Endothelial cell of umbilical vein (primary cell): ENCODE measurements at regions not wholly inside any gene's neighbourhood (a gene's known extent, or its start where the extent isn't known, plus 50 kb on each side); places are given as distances from the start of the nearest gene placed in this dataset.

Experiments used
- BruUV-seq: library from RNA; stranded (reverse); fragments of 400-500 nt; replicated peaks from 2 replicates; lab custom pipeline; 2021; lab: Mats Ljungman, UMichigan
- CTCF ChIA-PET: fragments of 300-600, 350-600 bp; sonication (Branson Sonifier 250); formaldehyde crosslinking; loops from one replicate; lab custom pipeline; 2021; ENCODE audit warnings: antibody characterized with exemption, inconsistent platforms; lab: Charles Lee
- POLR2A ChIA-PET: fragments of 300-600, 350-600 bp; sonication (Branson Sonifier 250); formaldehyde crosslinking; loops from one replicate; lab custom pipeline; 2021; ENCODE audit warnings: antibody characterized with exemption, inconsistent platforms; lab: Charles Lee
- DNase-seq: peaks from one replicate; pipeline ENCODE4 v3.0.0-alpha.2; 2011; ENCODE audit warnings: low read depth, low spot score
- FAIRE-seq: peaks from 2 replicates; lab custom pipeline; 2011; peaks lifted over from hg19 to GRCh38; lab: Jason Lieb, UNC
- H2AFZ ChIP-seq: 2 replicates; pipeline ENCODE4 v1.6.0; 2012; ENCODE audit warnings: low read depth, low read length, control low read depth, inconsistent platforms
- H3K27ac ChIP-seq: 2 replicates; pipeline ENCODE4 v1.5.1; 2011; ENCODE audit warnings: low read depth, mild to moderate bottlenecking, control low read depth, low read length, moderate library complexity; ENCODE audit not compliant: insufficient read depth
- H3K27me3 ChIP-seq, 2 experiments: 2 replicates each; pipeline versions ENCODE4 v1.6.0 to v1.6.1; 2011; ENCODE audit warnings: low read length in 2 of 2, mixed read lengths in 1 of 2; ENCODE audit not compliant: control insufficient read depth in 2 of 2, insufficient read depth in 2 of 2
- H3K36me3 ChIP-seq, 2 experiments: 2 replicates in 1 of 2; 3 replicates in 1 of 2; pipeline ENCODE4 v1.5.1; 2011; ENCODE audit warnings: low read length in 2 of 2, mild to moderate bottlenecking in 1 of 2, moderate library complexity in 1 of 2; ENCODE audit not compliant: control insufficient read depth in 2 of 2, insufficient read depth in 2 of 2; ENCODE audit errors: extremely low read depth in 1 of 2
- H3K4me1 ChIP-seq: 3 replicates; pipeline ENCODE4 v1.5.1; 2011; ENCODE audit warnings: mild to moderate bottlenecking, low read length; ENCODE audit not compliant: control insufficient read depth, insufficient read depth; ENCODE audit errors: extremely low read depth
- H3K4me2 ChIP-seq: 2 replicates; pipeline ENCODE4 v1.6.1; 2011; ENCODE audit warnings: low read length, control low read depth, mixed read lengths; ENCODE audit not compliant: insufficient read depth
- H3K4me3 ChIP-seq, 3 experiments: fragments of 200-600 bp in 1 of 3; sonication (generic), shearing (Covaris generic) in 1 of 3; replicated peaks in 1 of 3; 2 replicates each; pipeline ENCODE4 v1.5.1; 2011 to 2016; ENCODE audit warnings: control low read depth in 3 of 3, low read length in 3 of 3, mild to moderate bottlenecking in 2 of 3, inconsistent platforms in 1 of 3, low read depth in 1 of 3, moderate library complexity in 1 of 3; ENCODE audit not compliant: insufficient read depth in 1 of 3
- H3K79me2 ChIP-seq: 2 replicates; pipeline ENCODE4 v1.6.0; 2012; ENCODE audit warnings: low read length, inconsistent platforms; ENCODE audit not compliant: control insufficient read depth, insufficient read depth
- H3K9ac ChIP-seq: replicated peaks from 2 replicates; pipeline ENCODE3; 2011; ENCODE audit warnings: low read length, control low read depth; ENCODE audit not compliant: insufficient read depth; ENCODE audit errors: extremely low read depth
- H3K9me1 ChIP-seq: replicated peaks from 3 replicates; pipeline ENCODE4 v1.6.0; 2011; ENCODE audit warnings: mild to moderate bottlenecking, low read length; ENCODE audit not compliant: control insufficient read depth, insufficient read depth; ENCODE audit errors: extremely low read depth
- H3K9me3 ChIP-seq: replicated peaks from 2 replicates; pipeline ENCODE4 v1.5.1; 2012; ENCODE audit warnings: low read length, inconsistent platforms; ENCODE audit not compliant: control insufficient read depth, insufficient read depth
- H4K20me1 ChIP-seq: replicated peaks from 2 replicates; pipeline ENCODE3; 2011; ENCODE audit warnings: mild to moderate bottlenecking, low read length; ENCODE audit not compliant: control insufficient read depth, insufficient read depth; ENCODE audit errors: extremely low read depth
- CTCF ChIP-seq, 2 donors: IDR thresholded peaks; 1 replicate in 1 of 2; 2 replicates in 1 of 2; pipeline ENCODE4 v1.5.1; 2011; ENCODE audit warnings: low read length in 2 of 2, mild to moderate bottlenecking in 2 of 2, moderate library complexity in 2 of 2, control low read depth in 1 of 2, inconsistent platforms in 1 of 2, low read depth in 1 of 2; ENCODE audit not compliant: insufficient read depth in 1 of 2; ENCODE audit errors: extremely low read depth in 1 of 2
- EZH2 ChIP-seq: IDR thresholded peaks from 2 replicates; pipeline ENCODE4 v1.6.1; 2012; ENCODE audit warnings: borderline replicate concordance, low read depth, mild to moderate bottlenecking, moderate library complexity, low read length, inconsistent platforms; ENCODE audit not compliant: severe bottlenecking
- FOS ChIP-seq: IDR thresholded peaks from 2 replicates; pipeline ENCODE4 v1.6.1; 2011; ENCODE audit warnings: mild to moderate bottlenecking, low read length, moderate library complexity, borderline replicate concordance; ENCODE audit not compliant: insufficient read depth
- GATA2 ChIP-seq: IDR thresholded peaks from 2 replicates; pipeline ENCODE4 v1.7.0; 2011; ENCODE audit warnings: low read depth, mild to moderate bottlenecking, moderate library complexity, mixed read lengths, low read length; ENCODE audit not compliant: insufficient read length, insufficient read depth
- JUN ChIP-seq: IDR thresholded peaks from 2 replicates; pipeline ENCODE4 v1.6.1; 2011; ENCODE audit warnings: borderline replicate concordance, low read depth; ENCODE audit not compliant: insufficient read length, insufficient read depth
- MAX ChIP-seq: IDR thresholded peaks from 2 replicates; pipeline ENCODE4 v1.6.1; 2011; ENCODE audit not compliant: insufficient read depth, insufficient read length
- MYC ChIP-seq: IDR thresholded peaks from one replicate; pipeline ENCODE4 v1.6.1; 2011; ENCODE audit warnings: mild to moderate bottlenecking, low read depth, low read length
- POLR2A ChIP-seq: IDR thresholded peaks from 2 replicates; pipeline ENCODE4 v1.6.1; 2012; ENCODE audit warnings: low read depth, mild to moderate bottlenecking, control low read depth, low read length
- POLR2AphosphoS5 ChIP-seq: IDR thresholded peaks from 2 replicates; pipeline ENCODE4 v1.6.1; 2012; ENCODE audit warnings: low read depth, mild to moderate bottlenecking, control low read depth, low read length, moderate library complexity; ENCODE audit not compliant: insufficient read depth
- dilution Hi-C: fragments of 300-500 bp; cut with MboI; formaldehyde crosslinking; loops from one replicate; pipeline ENCODE4 v1.15.0; 2019; ENCODE audit warnings: low sequenced_read_pairs; ENCODE audit not compliant: extremely low pct_ligation_motif_present
- intact Hi-C: fragments of 100-400 bp; cut with micrococcal nuclease; formaldehyde crosslinking; loops from one replicate; pipeline ENCODE4 v1.10.0; 2022

- Histone ChIP-seq H3K9me1 (no peaks in the 10 kb centered on the region), H3K9ac (no peak overlapping the region), H3K9me3 (no peaks in the 10 kb centered on the region), H3K79me2 (no peaks in the 10 kb centered on the region), H3K4me3 (no peak overlapping the region), H3K27me3 (no peaks in the 10 kb centered on the region), H3K4me2 (no peak overlapping the region), H3K4me1 (peaks cover 8% of the 10 kb centered on the region), H4K20me1 (no peaks in the 10 kb centered on the region), H2AFZ (no peak overlapping the region), H3K27ac (no peak overlapping the region), H3K36me3 (no peaks in the 10 kb centered on the region)
- POLR2A ChIA-PET = no interaction called here
- TF ChIP-seq MYC = no peak
- no peak for TF ChIP-seq MAX
- no peak for TF ChIP-seq CTCF (IDR thresholded peaks at IDR 0.05; ENCODE audit: extremely low read depth in 1 of 2, insufficient read depth in 1 of 2, low read depth in 1 of 2, low read length in 2 of 2)
- no TSS peak for BruUV-seq
- CTCF ChIA-PET = no interaction called here
- dilution Hi-C loops = no loop called here
- FAIRE-seq (no peak), DNase-seq (no peak)
- intact Hi-C loops = no loop called here
Observed at GRCh38 chr3:176351408-176351807, 845.9 kb downstream of the TBL1XR1 start.

- H3K4me3 ChIP-seq = no peak overlapping the region
- TF ChIP-seq MAX (no peak), POLR2AphosphoS5 (no peak), FOS (no peak), GATA2 (no peak), POLR2A (no peak), CTCF (IDR thresholded peaks at IDR 0.05; ENCODE audit: extremely low read depth in 1 of 2, insufficient read depth in 1 of 2, low read depth in 1 of 2, low read length in 2 of 2) (no peak), EZH2 (no peak), JUN (no peak)
- H3K9me1 ChIP-seq = no peaks in the 10 kb centered on the region
- FAIRE-seq (no peak), DNase-seq (no peak)
- no peaks in the 10 kb centered on the region for H4K20me1 ChIP-seq
- no peak overlapping the region for H3K27ac ChIP-seq
- CTCF ChIA-PET = no interaction called here
- H3K79me2 ChIP-seq = no peaks in the 10 kb centered on the region
- H3K9ac ChIP-seq = no peak overlapping the region
- H3K27me3 ChIP-seq = no peaks in the 10 kb centered on the region
- dilution Hi-C loops (no loop called here), intact Hi-C loops (no loop called here)
- H2AFZ ChIP-seq = no peak overlapping the region
- no TSS peak for BruUV-seq
- peaks cover 8% of the 10 kb centered on the region for H3K4me1 ChIP-seq
- H3K36me3 ChIP-seq = no peaks in the 10 kb centered on the region
- H3K9me3 ChIP-seq = no peaks in the 10 kb centered on the region
- H3K4me2 ChIP-seq = no peak overlapping the region
- POLR2A ChIA-PET = no interaction called here
Observed at GRCh38 chr3:176349706-176350105, 847.6 kb downstream of the TBL1XR1 start.
